ENCODE measurements at regions not wholly inside any gene's neighbourhood (a gene's known extent, or its start where the extent isn't known, plus 50 kb on each side); places are given as distances from the start of the nearest gene placed in this dataset.

- DNase-seq: no peak
These were observed 425.3 kb upstream of the ANKRD30A start for GRCh38 chr10:36700123-36700522.

GRCh38 chr10:36692759-36693158, 432.6 kb upstream of the ANKRD30A start:
- no peak for DNase-seq

- DNase-seq: no peak
These were observed 436.7 kb upstream of the ANKRD30A start for GRCh38 chr10:36688717-36689116.

- DNase-seq: no peak
These were observed 442.0 kb upstream of the ANKRD30A start for GRCh38 chr10:36683421-36683820.

GRCh38 chr10:36681751-36682632, 443.4 kb upstream of the ANKRD30A start:
- no peak for DNase-seq

- no peak for DNase-seq
These were observed 445.8 kb upstream of the ANKRD30A start for GRCh38 chr10:36679554-36679953.

- DNase-seq: no peak
These were observed 448.0 kb upstream of the ANKRD30A start for GRCh38 chr10:36677431-36677768.

- no peak for DNase-seq
These were observed 448.5 kb upstream of the ANKRD30A start for GRCh38 chr10:36676756-36677430.

GRCh38 chr10:36676321-36676720, 449.1 kb upstream of the ANKRD30A start:
- DNase-seq: no peak

GRCh38 chr10:36675458-36675880, 449.9 kb upstream of the ANKRD30A start:
- no peak for DNase-seq

GRCh38 chr10:36671607-36672006, 453.8 kb upstream of the ANKRD30A start:
- DNase-seq: no peak

GRCh38 chr10:36670621-36671402, 454.6 kb upstream of the ANKRD30A start:
- DNase-seq: no peak

- DNase-seq: peak in 2 of 51 donors; percentile 4 to 17
These were observed 455.6 kb upstream of the ANKRD30A start for GRCh38 chr10:36669615-36670352.

- no peak for DNase-seq
These were observed 458.9 kb upstream of the ANKRD30A start for GRCh38 chr10:36666451-36666850.

- DNase-seq: no peak
These were observed 462.8 kb upstream of the ANKRD30A start for GRCh38 chr10:36662571-36662970.

GRCh38 chr10:36650274-36650673, 475.1 kb upstream of the ANKRD30A start:
- DNase-seq: no peak

GRCh38 chr10:36647540-36647939, 477.9 kb upstream of the ANKRD30A start:
- DNase-seq: no peak

GRCh38 chr10:36640626-36641025, 484.8 kb upstream of the ANKRD30A start:
- no peak for DNase-seq

GRCh38 chr10:36638462-36639155, 486.8 kb upstream of the ANKRD30A start:
- DNase-seq: no peak

GRCh38 chr10:36636879-36637278, 488.5 kb upstream of the ANKRD30A start:
- DNase-seq: no peak

All from hypothalamus (tissue), 51 donors.